T-cell (primary cell): ENCODE measurements at regions not wholly inside any gene's neighbourhood (a gene's known extent, or its start where the extent isn't known, plus 50 kb on each side); places are given as distances from the start of the nearest gene placed in this dataset.

Source experiments
- ATAC-seq, 4 experiments: fragments of 200-7000 bp in 3 of 4; fragments of 150-1000 bp in 1 of 4; cut with Tn5 transposase; replicated peaks in 1 of 4; 1 replicate in 3 of 4; 2 replicates in 1 of 4; pipeline ENCODE4 v1.10.0; 2021; ENCODE audit warnings: moderate library complexity in 3 of 4, mild to moderate bottlenecking in 2 of 4, moderate number of reproducible peaks in 1 of 4
- CTCF ChIA-PET, 2 donors: fragments of 300-600 bp; sonication (Branson Sonifier 250); formaldehyde crosslinking; loops; one replicate each; lab custom pipeline; 2022; ENCODE audit warnings: antibody characterized with exemption in 2 of 2; lab: Charles Lee
- POLR2A ChIA-PET, 2 donors: fragments of 300-600 bp; sonication (Branson Sonifier 250); formaldehyde crosslinking; loops; one replicate each; lab custom pipeline; 2022; ENCODE audit warnings: antibody characterized with exemption in 2 of 2; lab: Charles Lee
- DNase-seq, 35 experiments: peaks; one replicate each; pipeline versions ENCODE4 v3.0.0 to v3.0.0-alpha.2; 2013 to 2023
- H3K27ac ChIP-seq: one replicate; pipeline ENCODE4 v1.5.1; 2013; ENCODE audit warnings: low read length
- H3K27me3 ChIP-seq, 2 experiments: replicated peaks in 1 of 2; 1 replicate in 1 of 2; 2 replicates in 1 of 2; pipeline versions ENCODE4 v1.6.1 to v1.7.0; 2013; ENCODE audit warnings: low read length in 1 of 2, mixed read lengths in 1 of 2; ENCODE audit not compliant: control insufficient read depth in 2 of 2, insufficient read depth in 2 of 2; ENCODE audit errors: extremely low read depth in 1 of 2
- H3K36me3 ChIP-seq, 2 donors: 1 replicate in 1 of 2; 2 replicates in 1 of 2; pipeline versions ENCODE4 v1.6.1 to v1.7.0; 2013; ENCODE audit warnings: low read length in 1 of 2; ENCODE audit not compliant: control insufficient read depth in 2 of 2, insufficient read depth in 1 of 2; ENCODE audit errors: extremely low read depth in 1 of 2
- H3K4me1 ChIP-seq, 2 experiments: 1 replicate in 1 of 2; 2 replicates in 1 of 2; pipeline versions ENCODE4 v1.6.1 to v1.7.0; 2013; ENCODE audit warnings: low read length in 2 of 2, mixed read lengths in 1 of 2; ENCODE audit not compliant: insufficient read depth in 2 of 2, control insufficient read depth in 1 of 2; ENCODE audit errors: extremely low read depth in 1 of 2
- H3K4me3 ChIP-seq, 2 donors: 1 replicate in 1 of 2; 2 replicates in 1 of 2; pipeline versions ENCODE4 v1.5.1 to v1.7.0; 2013; ENCODE audit warnings: mild to moderate bottlenecking in 2 of 2, low read length in 1 of 2, moderate library complexity in 1 of 2; ENCODE audit not compliant: control insufficient read depth in 1 of 2; ENCODE audit errors: extremely low read depth in 1 of 2
- H3K9me3 ChIP-seq: 2 replicates; pipeline ENCODE4 v1.7.0; 2013
- H3K27ac Mint-ChIP-seq, 2 donors: one replicate each; pipeline ENCODE4 v1.8.0; 2020 to 2021; ENCODE audit warnings: mild to moderate bottlenecking in 2 of 2, mixed read lengths in 2 of 2
- H3K27me3 Mint-ChIP-seq, 2 donors: one replicate each; pipeline ENCODE4 v1.8.0; 2021 to 2022; ENCODE audit warnings: mixed read lengths in 2 of 2
- H3K36me3 Mint-ChIP-seq: one replicate; pipeline ENCODE4 v1.8.0; 2021; ENCODE audit warnings: mixed read lengths
- H3K4me1 Mint-ChIP-seq, 3 donors: one replicate each; pipeline ENCODE4 v1.8.0; 2020 to 2022; ENCODE audit warnings: mixed read lengths in 3 of 3, mild to moderate bottlenecking in 1 of 3
- H3K4me3 Mint-ChIP-seq, 3 donors: one replicate each; pipeline ENCODE4 v1.8.0; 2020 to 2022; ENCODE audit warnings: mild to moderate bottlenecking in 3 of 3, mixed read lengths in 3 of 3, moderate library complexity in 3 of 3
- H3K9me3 Mint-ChIP-seq, 3 donors: one replicate each; pipeline ENCODE4 v1.8.0; 2020 to 2022; ENCODE audit warnings: mixed read lengths in 3 of 3
- WGBS: methylation state at CpG from one replicate; pipeline ENCODE4 v1.1.5; 2013; ENCODE audit warnings: missing lambda C conversion rate; ENCODE audit not compliant: insufficient coverage; 5-methylcytosine and 5-hydroxymethylcytosine counted together

- H3K27me3 ChIP-seq: no peaks in the 10 kb centered on the region
- no peaks in the 10 kb centered on the region for H3K36me3 ChIP-seq
- Mint-ChIP-seq H3K9me3 (peaks cover 0 to 17% (median 12%) of the 10 kb centered on the region in 3 donors), H3K4me3 (no peak overlapping the region), H3K27ac (no peak overlapping the region), H3K27me3 (no peaks in the 10 kb centered on the region), H3K36me3 (no peaks in the 10 kb centered on the region), H3K4me1 (no peaks in the 10 kb centered on the region)
- no peak overlapping the region for H3K4me3 ChIP-seq
- H3K4me1 ChIP-seq: no peaks in the 10 kb centered on the region
- no peak for ATAC-seq
- ChIA-PET CTCF (no interaction called here), POLR2A (no interaction called here)
- no CpG with 5 or more reads among the region's 3 CpGs for WGBS
- no peak for DNase-seq
- no peaks in the 10 kb centered on the region for H3K9me3 ChIP-seq
- no peak overlapping the region for H3K27ac ChIP-seq
These were observed 70.3 kb upstream of the TRPM3 start for GRCh38 chr9:71191708-71192107.

GRCh38 chr9:71183251-71183650 is 61.8 kb upstream of the TRPM3 start:
- ATAC-seq (no peak), DNase-seq (no peak)
- Mint-ChIP-seq H3K9me3 (no peaks in the 10 kb centered on the region), H3K4me1 (no peaks in the 10 kb centered on the region), H3K27me3 (no peaks in the 10 kb centered on the region), H3K36me3 (no peaks in the 10 kb centered on the region), H3K4me3 (no peak overlapping the region), H3K27ac (no peak overlapping the region)
- no peaks in the 10 kb centered on the region for H3K36me3 ChIP-seq
- H3K27ac ChIP-seq: no peak overlapping the region
- H3K27me3 ChIP-seq: no peaks in the 10 kb centered on the region
- POLR2A ChIA-PET: no interaction called here
- no peak overlapping the region for H3K4me3 ChIP-seq
- no peaks in the 10 kb centered on the region for H3K9me3 ChIP-seq
- WGBS: 17% methylated on average over 3 of the region's 3 CpGs
- no peaks in the 10 kb centered on the region for H3K4me1 ChIP-seq
- CTCF ChIA-PET: no interaction called here

GRCh38 chr9:71179183-71179582 is 57.8 kb upstream of the TRPM3 start:
- peaks cover 0 to 5% (median 0%) of the 10 kb centered on the region in 3 donors for H3K9me3 Mint-ChIP-seq

GRCh38 chr9:71177901-71178300 is 56.5 kb upstream of the TRPM3 start:
- ATAC-seq (no peak), DNase-seq (no peak)
- Histone ChIP-seq H3K36me3 (no peaks in the 10 kb centered on the region), H3K27ac (no peak overlapping the region), H3K4me3 (no peak overlapping the region), H3K27me3 (no peaks in the 10 kb centered on the region), H3K4me1 (no peaks in the 10 kb centered on the region), H3K9me3 (no peaks in the 10 kb centered on the region)
- Mint-ChIP-seq H3K36me3 (no peaks in the 10 kb centered on the region), H3K27me3 (no peaks in the 10 kb centered on the region), H3K27ac (no peak overlapping the region), H3K4me3 (no peak overlapping the region), H3K9me3 (peaks cover 0 to 5% (median 0%) of the 10 kb centered on the region in 3 donors), H3K4me1 (no peaks in the 10 kb centered on the region)
- WGBS: no CpG with 5 or more reads among the region's 3 CpGs
- ChIA-PET POLR2A (interaction anchor here in 1 of 2 donors (0.6 kb wide), 1 partner anchor 936 kb away, joined by 3 read pairs; no protein-coding TSS in a partner anchor), CTCF (interaction anchor here (0.6 to 0.7 kb wide), 3 partner anchors 11 to 71 kb away, joined by 5 to 6 read pairs (median 5); no protein-coding TSS in a partner anchor)

More at GRCh38 chr9:71179183-71179582, 57.8 kb upstream of the TRPM3 start:
- no peaks in the 10 kb centered on the region for H3K27me3 Mint-ChIP-seq
- H3K4me1 Mint-ChIP-seq: no peaks in the 10 kb centered on the region
- Histone ChIP-seq H3K36me3 (no peaks in the 10 kb centered on the region), H3K27ac (no peak overlapping the region), H3K27me3 (no peaks in the 10 kb centered on the region), H3K9me3 (no peaks in the 10 kb centered on the region), H3K4me1 (no peaks in the 10 kb centered on the region), H3K4me3 (no peak overlapping the region)
- no CpG with 5 or more reads among the region's 3 CpGs for WGBS
- ChIA-PET POLR2A (no interaction called here), CTCF (no interaction called here)
- H3K27ac Mint-ChIP-seq: no peak overlapping the region
- no peak overlapping the region for H3K4me3 Mint-ChIP-seq
- DNase-seq (no peak), ATAC-seq (no peak)
- no peaks in the 10 kb centered on the region for H3K36me3 Mint-ChIP-seq

- peaks cover 4 to 5% (median 4%) of the 10 kb centered on the region in 3 donors for H3K9me3 Mint-ChIP-seq
- ChIA-PET POLR2A (no interaction called here), CTCF (no interaction called here)
- Histone ChIP-seq H3K36me3 (no peaks in the 10 kb centered on the region), H3K27ac (no peak overlapping the region), H3K27me3 (no peaks in the 10 kb centered on the region), H3K4me3 (no peak overlapping the region), H3K4me1 (no peaks in the 10 kb centered on the region), H3K9me3 (no peaks in the 10 kb centered on the region)
- H3K4me1 Mint-ChIP-seq: no peaks in the 10 kb centered on the region
- DNase-seq (no peak), ATAC-seq (no peak)
- no peaks in the 10 kb centered on the region for H3K36me3 Mint-ChIP-seq
- H3K4me3 Mint-ChIP-seq: no peak overlapping the region
- H3K27me3 Mint-ChIP-seq: peaks cover 0 to 3% of the 10 kb centered on the region in 2 donors
- WGBS: no CpG with 5 or more reads among the region's 9 CpGs
- no peak overlapping the region for H3K27ac Mint-ChIP-seq
These were observed 50.1 kb upstream of the TRPM3 start for GRCh38 chr9:71171517-71171916.
